ENCODE measurements at regions not wholly inside any gene's neighbourhood (a gene's known extent, or its start where the extent isn't known, plus 50 kb on each side); places are given as distances from the start of the nearest gene placed in this dataset.

GRCh38 chr2:142687509-142687908, 190.0 kb upstream of the KYNU start:
- no peak for TF ChIP-seq JUND (IDR thresholded peaks at IDR 0.05; ENCODE audit: low read depth)
- in situ Hi-C loops (cut with HindIII; ENCODE audit: low pct_unique_long_range_greater_than_20kb, low sequenced_read_pairs) = no loop called here
- DNase-seq (ENCODE audit: low read depth in 1 of 2, low spot score in 1 of 2) = no peak

GRCh38 chr2:142687075-142687474, 190.4 kb upstream of the KYNU start:
- in situ Hi-C loops (cut with HindIII; ENCODE audit: low pct_unique_long_range_greater_than_20kb, low sequenced_read_pairs) = no loop called here

GRCh38 chr2:142684667-142685066, 192.8 kb upstream of the KYNU start:
- no peak for DNase-seq (ENCODE audit: low read depth in 1 of 2, low spot score in 1 of 2)
- TF ChIP-seq JUND (IDR thresholded peaks at IDR 0.05; ENCODE audit: low read depth) = no peak
- in situ Hi-C loops (cut with HindIII; ENCODE audit: low pct_unique_long_range_greater_than_20kb, low sequenced_read_pairs) = no loop called here

More at GRCh38 chr2:142687075-142687474, 190.4 kb upstream of the KYNU start:
- no peak for TF ChIP-seq JUND (IDR thresholded peaks at IDR 0.05; ENCODE audit: low read depth)
- DNase-seq (ENCODE audit: low read depth in 1 of 2, low spot score in 1 of 2) = no peak

DNA sequence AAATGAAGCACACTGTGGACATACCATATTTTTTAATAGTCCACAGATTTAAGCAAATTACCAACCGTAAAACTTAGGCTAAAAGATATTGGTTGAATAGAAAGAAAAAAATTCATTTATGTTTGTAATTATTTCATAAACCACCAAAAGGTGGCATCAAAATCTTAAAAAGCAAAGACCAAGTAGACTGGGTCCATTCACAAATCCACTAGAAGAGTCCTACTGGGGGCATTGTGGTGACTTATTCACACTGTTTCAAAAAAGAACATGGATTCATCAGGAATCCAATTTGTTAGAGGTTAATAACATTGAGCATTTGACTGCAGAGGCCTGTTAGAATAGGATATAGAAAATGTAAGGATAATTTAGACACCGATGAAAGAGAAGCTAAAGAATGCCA, 194.9 kb upstream of the KYNU start:
- in situ Hi-C loops (cut with HindIII; ENCODE audit: low pct_unique_long_range_greater_than_20kb, low sequenced_read_pairs) = no loop called here

DNA sequence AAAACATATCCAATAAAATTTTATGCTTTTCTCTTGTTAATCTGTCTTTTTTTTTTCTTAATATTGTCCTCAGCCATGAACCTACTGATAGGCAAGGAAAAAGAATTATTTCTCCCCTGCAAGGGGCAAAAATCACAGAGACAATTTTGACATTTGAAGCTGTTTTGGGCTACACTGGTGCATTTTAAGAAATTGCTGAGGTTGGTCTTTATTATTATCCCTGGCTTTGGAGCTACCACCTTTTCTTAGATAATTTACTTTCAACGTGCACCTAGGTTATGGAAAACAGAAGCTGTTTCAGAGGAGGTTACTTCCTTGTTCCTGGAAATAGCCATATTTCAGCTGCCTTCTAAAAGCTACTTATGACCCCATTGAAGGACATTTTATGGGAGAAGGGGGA, 195.5 kb upstream of the KYNU start:
- DNase-seq (ENCODE audit: low read depth in 1 of 2, low spot score in 1 of 2) = no peak
- in situ Hi-C loops (cut with HindIII; ENCODE audit: low pct_unique_long_range_greater_than_20kb, low sequenced_read_pairs) = no loop called here
- no peak for TF ChIP-seq JUND (IDR thresholded peaks at IDR 0.05; ENCODE audit: low read depth)

More for the DNA sequence above, 194.9 kb upstream of the KYNU start:
- peak in 1 of 2 experiments; percentile 60 for DNase-seq (ENCODE audit: low read depth in 1 of 2, low spot score in 1 of 2)
- TF ChIP-seq JUND (IDR thresholded peaks at IDR 0.05; ENCODE audit: low read depth) = no peak

DNA sequence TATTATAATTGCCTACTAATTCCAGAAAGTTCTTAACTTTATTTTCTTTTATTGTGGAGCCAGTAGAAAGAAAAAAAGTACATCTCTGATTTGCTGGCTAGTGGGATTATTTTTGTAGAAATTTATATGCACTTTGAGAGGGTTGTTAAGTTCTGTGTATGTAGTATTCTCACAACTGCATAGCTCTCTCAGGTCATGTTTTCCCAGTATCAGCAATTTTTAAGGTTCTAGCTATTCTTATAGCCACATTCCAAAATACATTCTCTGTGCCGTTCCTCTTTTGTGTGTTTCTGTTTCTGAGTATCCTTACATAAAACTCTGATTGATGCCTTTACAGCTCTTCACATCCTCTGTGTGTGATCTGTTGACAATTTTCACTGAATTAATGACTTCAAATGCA, 199.3 kb upstream of the KYNU start:
- in situ Hi-C loops (cut with HindIII; ENCODE audit: low pct_unique_long_range_greater_than_20kb, low sequenced_read_pairs) = no loop called here
- no peak for DNase-seq (ENCODE audit: low read depth in 1 of 2, low spot score in 1 of 2)
- no peak for TF ChIP-seq JUND (IDR thresholded peaks at IDR 0.05; ENCODE audit: low read depth)

DNA sequence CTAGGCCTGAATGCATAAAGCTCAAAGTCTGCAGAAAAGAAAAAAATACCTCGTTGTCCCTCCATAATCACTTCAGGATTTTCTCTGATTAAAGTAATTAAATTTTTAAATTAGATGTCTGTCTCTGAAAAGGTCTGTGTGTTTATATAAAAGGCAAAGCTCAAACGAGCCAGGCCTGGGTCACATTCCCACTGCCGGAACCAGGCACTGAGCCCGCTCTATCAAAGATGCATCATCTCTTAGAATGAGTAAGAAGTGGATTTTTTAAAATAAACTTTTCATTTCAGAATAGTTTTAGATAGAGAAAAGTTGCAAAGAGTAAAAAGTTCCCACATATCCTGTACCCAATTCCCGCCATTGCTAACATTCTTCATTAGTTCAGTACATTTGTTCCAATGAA, 202.1 kb upstream of the KYNU start:
- in situ Hi-C loops (cut with HindIII; ENCODE audit: low pct_unique_long_range_greater_than_20kb, low sequenced_read_pairs) = no loop called here
- TF ChIP-seq JUND (IDR thresholded peaks at IDR 0.05; ENCODE audit: low read depth) = no peak
- DNase-seq (ENCODE audit: low read depth in 1 of 2, low spot score in 1 of 2) = no peak

DNA sequence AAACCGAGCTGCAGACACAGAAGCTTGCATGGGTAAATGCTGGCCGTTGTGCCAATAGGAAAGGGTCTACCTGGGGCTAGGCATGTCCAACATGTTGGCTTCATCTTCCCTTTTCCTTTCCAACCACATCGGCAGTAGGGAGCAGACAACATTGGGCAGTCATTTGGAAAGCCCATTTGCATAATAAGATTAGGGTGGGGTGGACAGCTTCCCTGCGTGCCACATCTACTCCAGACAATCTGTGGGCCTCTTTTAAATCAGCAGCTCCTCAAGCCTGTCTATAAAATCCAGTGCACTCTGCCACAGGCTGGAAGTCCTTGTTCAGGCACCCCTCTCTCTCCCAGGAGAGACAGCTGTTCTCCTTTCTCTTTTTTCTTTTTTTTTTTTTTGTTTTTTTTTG, 203.6 kb upstream of the KYNU start:
- in situ Hi-C loops (cut with HindIII; ENCODE audit: low pct_unique_long_range_greater_than_20kb, low sequenced_read_pairs) = no loop called here
- TF ChIP-seq JUND (IDR thresholded peaks at IDR 0.05; ENCODE audit: low read depth) = no peak

GRCh38 chr2:142672698-142673097, 204.8 kb upstream of the KYNU start:
- DNase-seq (ENCODE audit: low read depth in 1 of 2, low spot score in 1 of 2) = no peak
- no peak for TF ChIP-seq JUND (IDR thresholded peaks at IDR 0.05; ENCODE audit: low read depth)
- in situ Hi-C loops (cut with HindIII; ENCODE audit: low pct_unique_long_range_greater_than_20kb, low sequenced_read_pairs) = no loop called here

More for the DNA sequence above, 203.6 kb upstream of the KYNU start:
- no peak for DNase-seq (ENCODE audit: low read depth in 1 of 2, low spot score in 1 of 2)

- in situ Hi-C loops (cut with HindIII; ENCODE audit: low pct_unique_long_range_greater_than_20kb, low sequenced_read_pairs) = no loop called here
- no peak for TF ChIP-seq JUND (IDR thresholded peaks at IDR 0.05; ENCODE audit: low read depth)
- DNase-seq (ENCODE audit: low read depth in 1 of 2, low spot score in 1 of 2) = no peak
These were observed 207.1 kb upstream of the KYNU start for GRCh38 chr2:142670362-142670761.

- TF ChIP-seq JUND (IDR thresholded peaks at IDR 0.05; ENCODE audit: low read depth) = no peak
- in situ Hi-C loops (cut with HindIII; ENCODE audit: low pct_unique_long_range_greater_than_20kb, low sequenced_read_pairs) = no loop called here
- DNase-seq (ENCODE audit: low read depth in 1 of 2, low spot score in 1 of 2) = no peak
These were observed 209.0 kb upstream of the KYNU start for GRCh38 chr2:142668420-142668819.

GRCh38 chr2:142665241-142665640, 212.2 kb upstream of the KYNU start:
- DNase-seq (ENCODE audit: low read depth in 1 of 2, low spot score in 1 of 2) = no peak
- in situ Hi-C loops (cut with HindIII; ENCODE audit: low pct_unique_long_range_greater_than_20kb, low sequenced_read_pairs) = no loop called here
- no peak for TF ChIP-seq JUND (IDR thresholded peaks at IDR 0.05; ENCODE audit: low read depth)

DNA sequence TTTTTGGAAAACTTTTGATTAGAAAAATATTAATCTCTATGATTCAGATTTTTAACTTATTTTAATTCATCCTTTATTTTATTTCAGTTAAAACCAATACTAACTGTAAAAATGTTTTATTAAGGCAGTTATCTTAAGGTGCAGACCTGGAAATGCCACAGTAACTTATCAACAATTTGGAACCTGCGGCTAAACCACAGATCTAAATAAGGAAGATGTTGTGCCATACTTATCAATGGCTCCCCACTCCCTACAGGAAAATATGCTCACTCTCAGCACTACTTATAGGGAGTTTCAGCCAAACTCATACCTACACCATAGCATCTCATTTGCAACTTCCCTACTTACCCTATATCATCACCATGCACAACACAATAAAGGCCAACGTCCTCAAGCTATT, 226.9 kb upstream of the KYNU start:
- in situ Hi-C loops (cut with HindIII; ENCODE audit: low pct_unique_long_range_greater_than_20kb, low sequenced_read_pairs) = no loop called here
- DNase-seq (ENCODE audit: low read depth in 1 of 2, low spot score in 1 of 2) = no peak

DNA sequence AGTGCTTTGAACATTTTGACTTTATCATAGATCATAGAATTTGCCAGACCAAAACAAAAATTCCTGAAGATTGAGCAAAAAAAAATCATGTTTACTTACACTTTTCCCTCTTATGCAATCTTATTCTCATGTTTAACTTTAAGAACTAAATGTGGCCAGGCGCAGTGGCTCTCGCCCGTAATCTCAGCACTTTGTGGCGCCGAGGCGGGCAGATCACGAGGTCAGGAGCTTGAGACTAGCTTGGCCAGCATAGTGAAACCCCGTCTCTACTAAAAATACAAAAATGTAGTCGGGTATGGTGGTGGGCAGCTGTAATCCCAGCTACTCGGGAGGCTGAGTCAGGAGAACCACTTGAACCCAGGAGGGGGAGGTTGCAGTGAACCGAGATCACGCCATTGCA, 227.9 kb upstream of the KYNU start:
- in situ Hi-C loops (cut with HindIII; ENCODE audit: low pct_unique_long_range_greater_than_20kb, low sequenced_read_pairs) = no loop called here
- TF ChIP-seq JUND (IDR thresholded peaks at IDR 0.05; ENCODE audit: low read depth) = no peak
- DNase-seq (ENCODE audit: low read depth in 1 of 2, low spot score in 1 of 2) = no peak

More for the DNA sequence above, 226.9 kb upstream of the KYNU start:
- no peak for TF ChIP-seq JUND (IDR thresholded peaks at IDR 0.05; ENCODE audit: low read depth)
